T47D (cell line): ENCODE measurements at regions not wholly inside any gene's neighbourhood (a gene's known extent, or its start where the extent isn't known, plus 50 kb on each side); places are given as distances from the start of the nearest gene placed in this dataset.
A peak's percentile ranks its signal among the peaks of the same experiment; 100 is the strongest.
"Not testable (repeated sequence)": the region's sequence is repeated elsewhere in the genome, so short reads cannot be mapped to it uniquely, and the experiment has no call there.

ENCODE experiments used
- DNase-seq, 2 experiments: peaks; one replicate each; pipeline versions ENCODE4 v3.0.0 to v3.0.0-alpha.2; 2011 to 2012; ENCODE audit warnings: low read depth in 1 of 2, low spot score in 1 of 2
- JUND ChIP-seq: IDR thresholded peaks from 2 replicates; pipeline ENCODE4 v1.6.1; 2012; ENCODE audit warnings: low read depth
- in situ Hi-C: cut with HindIII; loops from 2 replicates; pipeline ENCODE4 v1.10.0; 2016; ENCODE audit warnings: low sequenced_read_pairs, low pct_unique_long_range_greater_than_20kb

GRCh38 chr1:199877526-199878384 lies 149.8 kb upstream of the NR5A2 start:
- in situ Hi-C loops: no loop called here
- no peak for TF ChIP-seq JUND
- DNase-seq: no peak

- in situ Hi-C loops: no loop called here
- TF ChIP-seq JUND: no peak
- DNase-seq: no peak
Measured at GRCh38 chr1:199878823-199879222, 148.7 kb upstream of the NR5A2 start.

DNA sequence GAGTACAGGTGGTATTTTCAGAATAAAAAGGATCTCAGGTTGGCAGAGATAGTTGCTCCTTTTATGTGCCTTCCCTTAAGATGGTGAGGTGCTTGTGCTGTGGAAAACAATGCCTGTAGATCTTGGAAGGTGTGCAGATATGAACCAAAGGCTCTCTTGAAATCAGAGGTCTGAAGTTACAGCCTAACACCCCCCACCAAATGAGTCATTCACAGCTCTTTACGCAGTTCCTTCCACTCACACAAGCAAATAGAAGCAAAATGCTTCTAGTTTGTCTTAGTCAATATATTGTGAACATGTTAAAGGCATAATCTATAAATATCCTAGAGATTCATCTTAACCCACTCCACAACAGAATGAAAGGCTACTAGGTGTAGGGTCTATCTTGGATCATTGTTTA lies 128.9 kb upstream of the NR5A2 start:
- no peak for TF ChIP-seq JUND
- in situ Hi-C loops: no loop called here
- no peak for DNase-seq

DNA sequence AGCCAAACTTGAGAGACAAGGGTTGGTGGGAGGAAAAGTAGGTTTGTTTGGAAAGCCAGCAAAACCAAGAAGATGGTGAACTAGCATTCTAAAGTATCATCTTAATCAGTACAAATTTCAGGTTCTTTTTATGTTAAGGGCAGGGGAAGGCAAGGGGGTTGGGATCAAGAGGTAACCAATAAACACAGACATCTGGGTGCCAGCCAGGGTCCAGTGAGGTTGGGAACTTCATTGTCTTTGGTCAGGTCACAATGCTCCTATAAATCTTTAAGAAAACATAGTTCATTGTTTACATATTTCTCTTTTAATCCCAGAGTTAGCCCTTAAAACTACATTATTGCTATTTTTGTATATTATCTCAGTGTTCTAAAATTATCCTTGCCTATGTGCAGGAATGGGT lies 126.2 kb upstream of the NR5A2 start:
- in situ Hi-C loops: no loop called here
- DNase-seq: peak in 1 of 2 experiments; percentile 55
- no peak for TF ChIP-seq JUND

DNA sequence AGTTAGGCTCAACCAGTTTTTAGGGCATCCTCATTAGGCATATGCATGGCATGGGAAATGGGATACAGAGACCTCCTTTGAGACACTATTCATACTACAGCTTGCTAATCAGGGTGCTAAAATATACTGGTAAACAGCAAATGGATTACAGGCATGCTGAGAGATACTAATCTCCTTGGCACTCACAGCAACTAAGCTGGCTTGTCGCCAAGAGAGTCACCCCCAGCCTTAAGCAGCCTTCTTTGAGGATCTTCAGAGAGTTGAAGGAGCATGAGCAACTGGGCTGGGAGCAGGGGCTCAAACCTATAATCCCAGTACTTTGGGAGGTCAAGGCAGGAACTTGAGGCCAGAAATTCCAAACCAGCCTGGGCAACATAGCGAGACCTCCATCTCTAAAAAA lies 120.1 kb upstream of the NR5A2 start:
- in situ Hi-C loops: no loop called here

DNA sequence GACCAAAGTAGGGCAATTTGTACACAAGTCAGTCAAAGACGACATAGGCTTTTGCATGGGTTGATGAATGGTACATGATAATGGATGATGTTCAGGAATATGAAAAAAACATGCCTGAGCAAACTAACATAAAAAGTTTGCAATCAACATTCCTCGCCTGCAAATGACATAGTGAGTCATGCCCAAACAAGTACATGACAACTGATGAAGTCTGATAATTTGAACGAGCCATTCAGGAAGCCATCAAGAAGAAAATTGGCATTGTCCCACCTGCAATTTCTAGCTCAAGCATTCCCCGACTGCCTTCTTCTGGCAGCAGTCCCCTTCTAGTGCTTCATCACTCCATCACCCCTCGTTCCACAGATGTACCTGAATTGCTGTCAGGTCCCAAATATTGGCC lies 118.4 kb upstream of the NR5A2 start:
- in situ Hi-C loops: no loop called here
- DNase-seq: peak; percentile 10 to 72
- TF ChIP-seq JUND: peak; percentile 61; the same call in 1 of the 2 replicates

More for the DNA sequence above, 120.1 kb upstream of the NR5A2 start:
- no peak for TF ChIP-seq JUND
- no peak for DNase-seq

GRCh38 chr1:199913318-199913717 lies 114.2 kb upstream of the NR5A2 start:
- in situ Hi-C loops: no loop called here
- no peak for DNase-seq
- TF ChIP-seq JUND: no peak

- no peak for TF ChIP-seq JUND
- in situ Hi-C loops: no loop called here
- no peak for DNase-seq
Measured at GRCh38 chr1:199914546-199914945, 113.0 kb upstream of the NR5A2 start.

DNA sequence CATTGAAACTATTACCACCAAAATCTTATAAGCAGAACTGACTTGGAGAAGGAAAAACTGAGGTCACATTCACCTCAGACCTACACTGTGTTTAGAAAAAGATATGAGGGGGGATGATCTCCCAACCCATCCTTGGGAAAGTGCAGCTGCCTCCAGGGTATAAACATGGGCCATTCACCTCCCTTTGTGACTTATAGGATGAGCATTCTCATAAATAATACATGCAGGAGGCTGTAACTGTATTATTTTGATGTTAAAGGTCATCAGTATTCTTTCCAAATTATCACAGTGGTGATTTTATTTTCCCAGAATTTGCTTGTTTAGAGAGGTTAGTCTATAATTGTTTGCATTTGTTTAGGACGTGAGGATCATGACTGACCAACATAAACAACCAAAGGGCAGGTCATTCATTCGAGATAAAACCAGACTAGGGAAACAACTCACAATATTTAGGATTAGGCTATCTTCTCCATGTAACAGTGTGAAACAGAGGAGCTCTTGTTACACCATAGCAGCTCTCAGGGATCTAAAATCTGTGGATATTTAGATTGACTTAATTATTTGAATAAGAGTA lies 109.2 kb upstream of the NR5A2 start:
- no peak for TF ChIP-seq JUND
- in situ Hi-C loops: no loop called here

GRCh38 chr1:199920635-199921034 lies 106.9 kb upstream of the NR5A2 start:
- in situ Hi-C loops: no loop called here
- no peak for TF ChIP-seq JUND
- no peak for DNase-seq

More for the DNA sequence above, 109.2 kb upstream of the NR5A2 start:
- DNase-seq: no peak

DNA sequence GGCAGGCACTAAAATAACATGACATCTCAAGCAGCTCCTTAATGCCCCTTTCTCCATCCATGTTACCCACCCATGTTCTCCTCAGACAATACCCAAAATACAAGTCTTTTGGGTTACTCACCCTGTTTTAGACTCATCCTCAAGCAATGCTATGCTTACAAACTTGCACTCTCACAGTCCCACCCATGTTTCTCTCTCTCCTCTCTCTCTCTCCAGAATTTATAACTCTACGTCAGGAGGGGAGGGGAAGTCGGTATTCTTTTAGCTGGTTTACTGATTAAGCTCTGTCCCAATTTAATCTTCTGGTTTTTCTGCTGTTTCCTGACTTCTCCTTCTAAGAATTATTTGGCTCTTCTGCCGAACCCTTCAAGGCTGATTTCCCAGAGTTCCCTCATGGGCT lies 98.0 kb upstream of the NR5A2 start:
- no peak for TF ChIP-seq JUND
- DNase-seq: no peak
- in situ Hi-C loops: no loop called here

DNA sequence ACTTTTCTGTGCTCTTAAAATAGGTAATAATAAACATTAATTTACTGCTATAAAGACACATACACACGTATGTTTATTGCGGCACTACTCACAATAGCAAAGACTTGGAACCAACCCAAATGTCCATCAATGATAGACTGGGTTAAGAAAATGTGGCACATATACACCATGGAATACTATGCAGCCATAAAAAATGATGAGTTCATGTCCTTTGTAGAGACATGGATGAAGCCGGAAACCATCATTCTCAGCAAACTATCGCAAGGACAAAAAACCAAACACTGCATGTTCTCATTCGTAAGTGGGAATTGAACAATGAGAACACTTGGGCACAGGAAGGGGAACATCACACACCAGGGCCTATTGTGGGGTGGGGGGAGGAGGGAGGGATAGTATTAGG lies 97.4 kb upstream of the NR5A2 start:
- in situ Hi-C loops, DNase-seq: not testable (repeated sequence)

- peak; percentile 33 to 91 for DNase-seq
- no peak for TF ChIP-seq JUND
- in situ Hi-C loops: no loop called here
Measured at GRCh38 chr1:199931666-199932377, 95.7 kb upstream of the NR5A2 start.
